ENCODE measurements at regions not wholly inside any gene's neighbourhood (a gene's known extent, or its start where the extent isn't known, plus 50 kb on each side); places are given as distances from the start of the nearest gene placed in this dataset.

DNA sequence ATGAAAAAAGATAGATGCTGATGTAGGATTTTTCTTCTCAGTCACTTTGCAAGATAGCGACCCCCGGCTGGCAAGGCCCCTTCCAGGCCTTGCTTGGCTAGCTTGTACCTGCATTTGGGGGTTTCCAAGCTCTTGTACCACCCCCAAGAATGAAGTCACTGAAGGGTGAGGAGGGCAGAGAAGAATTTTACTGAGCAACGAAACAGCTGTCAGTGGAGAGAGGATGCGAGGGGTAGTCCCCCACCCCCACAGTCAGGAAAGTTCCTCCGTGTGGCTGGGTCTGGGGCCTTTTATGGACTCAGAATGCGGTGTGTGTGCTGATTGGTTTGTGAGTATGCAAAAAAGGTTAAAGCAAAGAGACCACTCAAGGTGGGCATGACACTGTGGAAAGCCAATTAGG lies 382.0 kb downstream of the GPD2 start:
- H3K4me3 ChIP-seq: no peak overlapping the region
- H3K27ac ChIP-seq: no peak overlapping the region
- intact Hi-C loops (cut with DNase I): no loop called here
- no peaks in the 10 kb centered on the region for H3K4me1 ChIP-seq
- H3K36me3 ChIP-seq (ENCODE audit: insufficient read depth in 1 of 2, low read depth in 1 of 2): no peaks in the 10 kb centered on the region
- DNase-seq (no peak), ATAC-seq (no peak)
- 70 to 74% (median 72%) methylated on average over 5 to 6 of the region's 6 CpGs for WGBS, 3 donors
- no peaks in the 10 kb centered on the region for H3K27me3 ChIP-seq (ENCODE audit: insufficient read depth in 3 of 3, low read length in 2 of 3)
- no peaks in the 10 kb centered on the region for H3K9me3 ChIP-seq
- TF ChIP-seq, protein P1, sequence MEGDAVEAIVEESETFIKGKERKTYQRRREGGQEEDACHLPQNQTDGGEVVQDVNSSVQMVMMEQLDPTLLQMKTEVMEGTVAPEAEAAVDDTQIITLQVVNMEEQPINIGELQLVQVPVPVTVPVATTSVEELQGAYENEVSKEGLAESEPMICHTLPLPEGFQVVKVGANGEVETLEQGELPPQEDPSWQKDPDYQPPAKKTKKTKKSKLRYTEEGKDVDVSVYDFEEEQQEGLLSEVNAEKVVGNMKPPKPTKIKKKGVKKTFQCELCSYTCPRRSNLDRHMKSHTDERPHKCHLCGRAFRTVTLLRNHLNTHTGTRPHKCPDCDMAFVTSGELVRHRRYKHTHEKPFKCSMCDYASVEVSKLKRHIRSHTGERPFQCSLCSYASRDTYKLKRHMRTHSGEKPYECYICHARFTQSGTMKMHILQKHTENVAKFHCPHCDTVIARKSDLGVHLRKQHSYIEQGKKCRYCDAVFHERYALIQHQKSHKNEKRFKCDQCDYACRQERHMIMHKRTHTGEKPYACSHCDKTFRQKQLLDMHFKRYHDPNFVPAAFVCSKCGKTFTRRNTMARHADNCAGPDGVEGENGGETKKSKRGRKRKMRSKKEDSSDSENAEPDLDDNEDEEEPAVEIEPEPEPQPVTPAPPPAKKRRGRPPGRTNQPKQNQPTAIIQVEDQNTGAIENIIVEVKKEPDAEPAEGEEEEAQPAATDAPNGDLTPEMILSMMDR (IDR thresholded peaks at IDR 0.05): no peak

- Histone ChIP-seq H3K36me3 (ENCODE audit: insufficient read depth in 1 of 2, low read depth in 1 of 2) (no peaks in the 10 kb centered on the region), H3K4me1 (no peaks in the 10 kb centered on the region), H3K4me3 (no peak overlapping the region), H3K27ac (no peak overlapping the region), H3K27me3 (ENCODE audit: insufficient read depth in 3 of 3, low read length in 2 of 3) (no peaks in the 10 kb centered on the region), H3K9me3 (no peaks in the 10 kb centered on the region)
- no peak for DNase-seq
- TF ChIP-seq, protein P1 (IDR thresholded peaks at IDR 0.05): no peak
- 27 to 33% (median 32%) methylated on average over 3 of the region's 3 CpGs for WGBS, 3 donors
- no peak for ATAC-seq
- intact Hi-C loops (cut with DNase I): no loop called here
Measured at GRCh38 chr2:156818944-156819343, 382.8 kb downstream of the GPD2 start.

- TF ChIP-seq, protein P1 (IDR thresholded peaks at IDR 0.05): no peak
- intact Hi-C loops (cut with DNase I): no loop called here
- no peaks in the 10 kb centered on the region for H3K9me3 ChIP-seq
- H3K4me3 ChIP-seq: no peak overlapping the region
- H3K4me1 ChIP-seq: no peaks in the 10 kb centered on the region
- H3K27ac ChIP-seq: no peak overlapping the region
- H3K27me3 ChIP-seq (ENCODE audit: insufficient read depth in 3 of 3, low read length in 2 of 3): no peaks in the 10 kb centered on the region
- H3K36me3 ChIP-seq (ENCODE audit: insufficient read depth in 1 of 2, low read depth in 1 of 2): no peaks in the 10 kb centered on the region
- no peak for ATAC-seq
- no peak for DNase-seq
- 42 to 54% (median 47%) methylated on average over 2 of the region's 2 CpGs for WGBS, 3 donors
Measured at GRCh38 chr2:156826341-156826933, 390.3 kb downstream of the GPD2 start.

DNA sequence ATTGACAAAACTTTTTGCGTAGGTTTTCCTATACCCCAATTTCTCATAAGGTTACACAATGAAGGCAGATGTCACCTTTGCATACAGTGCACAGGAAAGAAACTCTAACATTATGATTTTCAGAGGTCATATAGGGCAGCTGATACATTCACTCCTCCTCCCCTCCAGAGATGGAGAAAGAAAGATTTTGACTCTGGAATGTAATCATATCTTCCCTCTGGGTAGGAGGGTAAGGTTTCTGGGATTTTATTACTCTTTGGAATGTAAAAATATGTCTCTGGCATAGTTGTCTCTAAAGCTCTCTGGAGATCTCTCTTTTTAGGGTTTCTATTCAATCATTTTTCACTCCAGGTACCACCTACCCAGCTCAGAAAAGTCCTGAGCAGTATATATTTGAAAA lies 398.3 kb downstream of the GPD2 start:
- WGBS, 3 donors: 83 to 97% (median 88%) methylated on average over 1 of the region's 1 CpG
- H3K27me3 ChIP-seq (ENCODE audit: insufficient read depth in 3 of 3, low read length in 2 of 3): no peaks in the 10 kb centered on the region

More for the DNA sequence above, 398.3 kb downstream of the GPD2 start:
- H3K4me3 ChIP-seq: no peak overlapping the region
- H3K9me3 ChIP-seq: no peaks in the 10 kb centered on the region
- intact Hi-C loops (cut with DNase I): no loop called here
- TF ChIP-seq, protein P1 (IDR thresholded peaks at IDR 0.05): no peak
- no peaks in the 10 kb centered on the region for H3K4me1 ChIP-seq
- DNase-seq: no peak
- H3K27ac ChIP-seq: no peak overlapping the region
- no peak for ATAC-seq
- no peaks in the 10 kb centered on the region for H3K36me3 ChIP-seq (ENCODE audit: insufficient read depth in 1 of 2, low read depth in 1 of 2)
